Tibial nerve (tissue), 4 donors: ENCODE measurements at regions not wholly inside any gene's neighbourhood (a gene's known extent, or its start where the extent isn't known, plus 50 kb on each side); places are given as distances from the start of the nearest gene placed in this dataset.

ENCODE experiments used
- DNase-seq, 2 donors: peaks; one replicate each; pipeline ENCODE4 v3.0.0-alpha.2; 2019; ENCODE audit warnings: low spot score in 2 of 2
- H3K27ac ChIP-seq, 4 donors: fragments of 200-600 bp; sonication (generic) in 3 of 4; one replicate each; pipeline ENCODE4 v1.5.1; 2017 to 2019; ENCODE audit warnings: mild to moderate bottlenecking in 1 of 4
- H3K27me3 ChIP-seq, 2 donors: fragments of 200-600 bp; sonication (generic) in 1 of 2; one replicate each; pipeline versions ENCODE4 v1.5.1 to v1.6.0; 2017 to 2019
- H3K36me3 ChIP-seq, 3 donors: fragments of 200-600 bp; sonication (generic); one replicate each; pipeline ENCODE4 v1.5.1; 2018 to 2019
- H3K4me1 ChIP-seq, 4 donors: fragments of 200-600 bp; sonication (generic) in 3 of 4; one replicate each; pipeline ENCODE4 v1.5.1; 2017 to 2019
- H3K4me3 ChIP-seq, 4 donors: fragments of 200-600 bp; sonication (generic) in 3 of 4; one replicate each; pipeline ENCODE4 v1.5.1; 2017 to 2019; ENCODE audit warnings: mild to moderate bottlenecking in 1 of 4, moderate library complexity in 1 of 4
- H3K9me3 ChIP-seq, 4 donors: fragments of 200-600 bp; sonication (generic) in 3 of 4; one replicate each; pipeline ENCODE4 v1.5.1; 2017 to 2019
- EP300 ChIP-seq, 2 donors: sonication (generic); formaldehyde crosslinking; IDR thresholded peaks; one replicate each; pipeline ENCODE4 v1.6.1; 2017; ENCODE audit warnings: antibody characterized with exemption in 2 of 2, mild to moderate bottlenecking in 1 of 2
- POLR2A ChIP-seq, 2 donors: fragments of 450-650 bp; IDR thresholded peaks; one replicate each; pipeline ENCODE4 v1.6.1; 2017; ENCODE audit warnings: antibody characterized with exemption in 2 of 2, mild to moderate bottlenecking in 2 of 2, moderate library complexity in 2 of 2
- WGBS, 2 donors: methylation state at CpG; one replicate each; pipeline ENCODE4 v1.1.5; 2018; 5-methylcytosine and 5-hydroxymethylcytosine counted together
- TF ChIP-seq, protein P1 (sequence below), 5 experiments: fragments of 200-600 bp in 3 of 5; fragments of 450-650 bp in 2 of 5; sonication (generic) in 3 of 5; IDR thresholded peaks; one replicate each; pipeline ENCODE4 v1.5.1; 2016 to 2019; ENCODE audit warnings: antibody characterized with exemption in 5 of 5, mild to moderate bottlenecking in 3 of 5, moderate library complexity in 2 of 5

DNA sequence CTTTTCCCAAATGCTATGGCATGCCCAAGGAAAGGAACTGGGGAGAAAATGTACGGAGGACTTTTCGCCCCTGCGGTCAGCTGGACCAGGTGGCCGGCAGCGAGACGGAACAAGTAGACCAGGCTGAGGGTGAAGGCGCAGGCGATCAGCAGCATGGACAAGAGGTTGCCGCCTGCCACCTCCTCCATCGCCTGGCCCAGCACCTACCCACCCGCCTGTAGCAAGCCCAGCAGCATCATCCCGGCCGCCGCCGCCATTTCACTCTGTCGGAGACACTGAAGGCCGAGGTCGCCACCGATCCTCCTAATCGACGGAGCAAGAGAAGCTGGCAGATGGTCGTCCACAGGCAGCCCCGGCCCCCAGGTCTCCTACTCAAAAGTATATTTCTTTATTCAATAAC is 1046.3 kb upstream of the GBE1 start:
- 95 to 96% methylated on average over 23 of the region's 23 CpGs for WGBS, 2 donors
- Histone ChIP-seq H3K27me3 (no peaks in the 10 kb centered on the region), H3K27ac (no peak overlapping the region)

DNA sequence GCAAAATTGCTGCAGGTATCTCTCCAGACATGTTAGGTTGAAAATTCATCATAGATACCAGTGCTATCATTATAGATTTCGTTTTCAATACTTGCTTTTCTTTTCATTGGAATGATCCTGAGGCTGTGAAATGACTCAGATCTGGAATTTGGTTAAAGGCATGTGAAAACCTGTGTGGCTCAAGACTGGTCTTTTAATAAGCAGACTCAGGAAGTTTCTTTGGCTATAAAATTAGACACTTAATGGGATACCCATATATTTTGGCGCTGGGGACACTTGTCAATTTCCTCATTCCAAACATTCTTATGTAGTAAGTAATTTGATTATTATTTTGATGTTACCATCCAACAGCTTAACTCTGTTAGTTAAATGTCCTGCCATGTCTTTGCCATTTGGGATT is 1041.1 kb upstream of the GBE1 start:
- DNase-seq = no peak
- TF ChIP-seq POLR2A (IDR thresholded peaks at IDR 0.05) (no peak), EP300 (IDR thresholded peaks at IDR 0.05) (no peak)
- TF ChIP-seq, protein P1, sequence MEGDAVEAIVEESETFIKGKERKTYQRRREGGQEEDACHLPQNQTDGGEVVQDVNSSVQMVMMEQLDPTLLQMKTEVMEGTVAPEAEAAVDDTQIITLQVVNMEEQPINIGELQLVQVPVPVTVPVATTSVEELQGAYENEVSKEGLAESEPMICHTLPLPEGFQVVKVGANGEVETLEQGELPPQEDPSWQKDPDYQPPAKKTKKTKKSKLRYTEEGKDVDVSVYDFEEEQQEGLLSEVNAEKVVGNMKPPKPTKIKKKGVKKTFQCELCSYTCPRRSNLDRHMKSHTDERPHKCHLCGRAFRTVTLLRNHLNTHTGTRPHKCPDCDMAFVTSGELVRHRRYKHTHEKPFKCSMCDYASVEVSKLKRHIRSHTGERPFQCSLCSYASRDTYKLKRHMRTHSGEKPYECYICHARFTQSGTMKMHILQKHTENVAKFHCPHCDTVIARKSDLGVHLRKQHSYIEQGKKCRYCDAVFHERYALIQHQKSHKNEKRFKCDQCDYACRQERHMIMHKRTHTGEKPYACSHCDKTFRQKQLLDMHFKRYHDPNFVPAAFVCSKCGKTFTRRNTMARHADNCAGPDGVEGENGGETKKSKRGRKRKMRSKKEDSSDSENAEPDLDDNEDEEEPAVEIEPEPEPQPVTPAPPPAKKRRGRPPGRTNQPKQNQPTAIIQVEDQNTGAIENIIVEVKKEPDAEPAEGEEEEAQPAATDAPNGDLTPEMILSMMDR (IDR thresholded peaks at IDR 0.05) = no peak
- Histone ChIP-seq H3K9me3 (no peaks in the 10 kb centered on the region), H3K36me3 (no peaks in the 10 kb centered on the region), H3K27me3 (no peaks in the 10 kb centered on the region), H3K4me3 (no peak overlapping the region), H3K27ac (no peak overlapping the region), H3K4me1 (no peaks in the 10 kb centered on the region)
- WGBS, 2 donors = 61 to 73% methylated on average over 2 of the region's 2 CpGs

More for the DNA sequence above, 1046.3 kb upstream of the GBE1 start:
- no peak for DNase-seq
- Histone ChIP-seq H3K9me3 (peaks cover 0 to 18% (median 0%) of the 10 kb centered on the region in 4 donors), H3K36me3 (no peaks in the 10 kb centered on the region), H3K4me1 (no peaks in the 10 kb centered on the region), H3K4me3 (no peak overlapping the region)
- TF ChIP-seq EP300 (IDR thresholded peaks at IDR 0.05) (no peak), POLR2A (IDR thresholded peaks at IDR 0.05) (no peak)
- TF ChIP-seq, protein P1 (IDR thresholded peaks at IDR 0.05) = no peak

DNA sequence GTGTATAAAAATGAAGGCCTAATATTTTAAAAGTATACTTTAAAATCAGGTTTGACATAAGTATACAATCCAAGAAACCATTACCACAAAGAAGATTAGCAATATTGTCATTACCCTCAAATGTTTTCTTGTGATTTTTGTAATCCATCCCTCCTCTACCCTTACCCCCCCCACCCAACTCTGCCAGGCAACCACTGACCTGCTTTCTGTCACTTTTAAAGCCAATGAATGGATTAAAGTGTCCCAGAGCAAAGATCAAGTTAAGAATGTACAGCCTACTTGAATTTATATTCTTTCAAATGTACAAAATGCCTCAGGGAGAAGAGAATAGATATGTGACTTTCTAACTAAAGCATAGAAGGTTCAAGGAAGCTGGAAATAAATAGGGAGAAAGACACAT is 1038.8 kb upstream of the GBE1 start:
- no peaks in the 10 kb centered on the region for H3K4me1 ChIP-seq
- H3K27ac ChIP-seq = no peak overlapping the region
- H3K36me3 ChIP-seq = no peaks in the 10 kb centered on the region
- no peak overlapping the region for H3K4me3 ChIP-seq
- TF ChIP-seq, protein P1 (IDR thresholded peaks at IDR 0.05) = no peak
- TF ChIP-seq POLR2A (IDR thresholded peaks at IDR 0.05) (no peak), EP300 (IDR thresholded peaks at IDR 0.05) (no peak)
- no peaks in the 10 kb centered on the region for H3K27me3 ChIP-seq
- no peak for DNase-seq
- no peaks in the 10 kb centered on the region for H3K9me3 ChIP-seq

DNA sequence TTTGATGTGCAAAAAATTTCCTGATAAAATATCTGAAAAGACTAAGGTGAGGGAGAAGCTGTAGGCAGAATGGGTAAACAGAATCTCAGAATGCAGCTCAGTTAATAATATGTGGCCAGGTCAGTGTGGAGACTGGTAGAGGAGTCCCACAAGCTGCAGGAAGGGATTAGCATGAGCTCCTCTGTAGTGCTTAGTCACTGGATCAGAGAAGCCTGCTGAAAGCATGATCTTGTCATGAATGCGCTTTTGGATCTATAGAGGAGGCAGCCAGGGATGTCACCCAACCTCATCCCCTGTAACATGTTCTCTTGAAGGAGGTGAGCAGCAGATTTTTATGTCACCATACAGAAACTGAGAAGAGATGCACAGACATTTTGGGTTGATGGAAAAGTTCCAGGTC is 1035.3 kb upstream of the GBE1 start:
- Histone ChIP-seq H3K9me3 (no peaks in the 10 kb centered on the region), H3K36me3 (no peaks in the 10 kb centered on the region), H3K4me1 (no peaks in the 10 kb centered on the region), H3K27me3 (no peaks in the 10 kb centered on the region), H3K27ac (no peak overlapping the region), H3K4me3 (no peak overlapping the region)
- DNase-seq = no peak
- TF ChIP-seq, protein P1 (IDR thresholded peaks at IDR 0.05) = no peak
- TF ChIP-seq POLR2A (IDR thresholded peaks at IDR 0.05) (no peak), EP300 (IDR thresholded peaks at IDR 0.05) (no peak)
- WGBS, 2 donors = 88 to 92% methylated on average over 1 of the region's 1 CpG

DNA sequence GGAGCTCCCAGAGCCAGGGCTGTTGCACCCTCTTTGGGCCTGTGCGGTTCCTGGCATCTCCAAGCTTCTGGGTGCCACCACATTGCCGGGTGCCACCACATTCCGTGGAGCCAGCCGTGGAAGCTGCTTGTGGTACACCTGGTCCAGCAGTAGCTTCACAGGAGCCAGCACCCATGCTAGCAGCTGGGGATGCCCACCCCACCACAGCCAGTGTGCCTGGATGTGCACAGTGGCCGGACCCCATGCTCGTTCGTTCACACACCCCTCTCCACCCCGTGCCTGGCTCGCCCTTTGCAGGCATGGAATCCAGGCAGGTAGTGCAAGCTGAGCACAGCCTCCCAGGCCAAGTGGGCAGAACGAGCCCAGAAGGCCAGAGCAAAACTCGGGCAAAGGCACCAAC is 1029.8 kb upstream of the GBE1 start:
- H3K4me3 ChIP-seq = no peak overlapping the region
- no peaks in the 10 kb centered on the region for H3K27me3 ChIP-seq
- no peak for TF ChIP-seq POLR2A (IDR thresholded peaks at IDR 0.05)
- TF ChIP-seq, protein P1 (IDR thresholded peaks at IDR 0.05) = no peak
- no peak for TF ChIP-seq EP300 (IDR thresholded peaks at IDR 0.05)
- no peaks in the 10 kb centered on the region for H3K36me3 ChIP-seq
- H3K4me1 ChIP-seq = no peaks in the 10 kb centered on the region
- DNase-seq = no peak
- 93 to 95% methylated on average over 11 of the region's 11 CpGs for WGBS, 2 donors
- no peak overlapping the region for H3K27ac ChIP-seq
- no peaks in the 10 kb centered on the region for H3K9me3 ChIP-seq
